HCT116 (cell line): ENCODE measurements at regions not wholly inside any gene's neighbourhood (a gene's known extent, or its start where the extent isn't known, plus 50 kb on each side); places are given as distances from the start of the nearest gene placed in this dataset.

Experiments used
- ATAC-seq: fragments of 200-7000 bp; cut with Tn5 transposase; 2 replicates; pipeline ENCODE4 v1.9.1; 2020; ENCODE audit warnings: mild to moderate bottlenecking, moderate library complexity
- BruUV-seq: library from RNA; stranded (reverse); fragments of 400-500 nt; replicated peaks from 2 replicates; lab custom pipeline; 2021; lab: Mats Ljungman, UMichigan
- CTCF ChIA-PET: fragments of 300-600 bp; sonication (Branson Sonifier 250); formaldehyde crosslinking; loops from one replicate; lab custom pipeline; 2021; ENCODE audit warnings: antibody characterized with exemption; lab: Charles Lee
- POLR2A ChIA-PET: fragments of 300-600, 350-600 bp; sonication (Branson Sonifier 250); formaldehyde crosslinking; loops from one replicate; lab custom pipeline; 2021; ENCODE audit warnings: antibody characterized with exemption; lab: Charles Lee
- RAD21 ChIA-PET, 2 experiments: fragments of 300-600 bp; sonication (Branson Sonifier 250); formaldehyde crosslinking; loops; one replicate each; lab custom pipeline; 2023; ENCODE audit warnings: low total read pairs in 2 of 2; ENCODE audit not compliant: uncharacterized antibody in 2 of 2, unreplicated experiment in 2 of 2, low non-redundant PET in 1 of 2; lab: Charles Lee
- DNase-seq: peaks from one replicate; pipeline ENCODE4 v3.0.0-alpha.2; 2010; ENCODE audit warnings: low read depth, low spot score
- H2AFZ ChIP-seq: fragments of 200-600 bp; shearing (Covaris generic), sonication (generic); 2 replicates; pipeline ENCODE4 v1.6.1; 2017; ENCODE audit warnings: low read depth, mixed run types, mixed read lengths, antibody characterized with exemption, low read length; ENCODE audit not compliant: poor library complexity, severe bottlenecking
- H3K27ac ChIP-seq: 2 replicates; pipeline ENCODE4 v1.5.1; 2012; ENCODE audit warnings: low read depth, low read length
- H3K27me3 ChIP-seq: fragments of 200-600 bp; sonication (generic); 2 replicates; pipeline ENCODE4 v1.6.1; 2016; ENCODE audit warnings: mixed run types, low read length, mixed read lengths; ENCODE audit not compliant: insufficient read depth
- H3K36me3 ChIP-seq, 2 experiments: fragments of 200-500 bp in 1 of 2; fragments of 200-600 bp in 1 of 2; sonication (Bioruptor generic) in 1 of 2; sonication (generic) in 1 of 2; 2 replicates each; pipeline versions ENCODE4 v1.5.1 to v1.6.1; 2014 to 2016; ENCODE audit warnings: low read length in 2 of 2, inconsistent platforms in 1 of 2, mixed read lengths in 1 of 2, mixed run types in 1 of 2; ENCODE audit not compliant: insufficient read depth in 2 of 2, control insufficient read depth in 1 of 2
- H3K4me1 ChIP-seq, 2 experiments: fragments of 200-600 bp in 1 of 2; sonication (generic) in 1 of 2; 2 replicates each; pipeline versions ENCODE4 v1.5.1 to v1.6.1; 2012 to 2017; ENCODE audit warnings: low read length in 2 of 2, inconsistent platforms in 1 of 2, mild to moderate bottlenecking in 1 of 2, mixed read lengths in 1 of 2, mixed run types in 1 of 2, moderate library complexity in 1 of 2; ENCODE audit not compliant: insufficient read depth in 2 of 2, control insufficient read depth in 1 of 2
- H3K4me2 ChIP-seq: fragments of 200-600 bp; sonication (generic); 2 replicates; pipeline ENCODE4 v1.6.1; 2017; ENCODE audit warnings: mixed run types, low read length, mixed read lengths
- H3K4me3 ChIP-seq, 2 experiments: fragments of 200-600 bp in 1 of 2; sonication (generic) in 1 of 2; replicated peaks in 1 of 2; 2 replicates each; pipeline ENCODE4 v1.5.1; 2011 to 2016; ENCODE audit warnings: low read length in 2 of 2, control low read depth in 1 of 2, low read depth in 1 of 2, mild to moderate bottlenecking in 1 of 2, mixed read lengths in 1 of 2, mixed run types in 1 of 2
- H3K79me2 ChIP-seq: fragments of 200-600 bp; sonication (generic); 2 replicates; pipeline ENCODE4 v1.6.1; 2017; ENCODE audit warnings: mild to moderate bottlenecking, mixed run types, low read length, moderate library complexity, mixed read lengths; ENCODE audit not compliant: insufficient read depth
- H3K9ac ChIP-seq: fragments of 200-600 bp; sonication (generic); 2 replicates; pipeline ENCODE4 v1.6.1; 2016; ENCODE audit warnings: low read length, mixed read lengths
- H3K9me2 ChIP-seq: fragments of 200-600 bp; sonication (generic), shearing (Covaris generic); 2 replicates; pipeline ENCODE4 v1.6.1; 2017; ENCODE audit warnings: mixed run types, mild to moderate bottlenecking, moderate library complexity; ENCODE audit not compliant: insufficient read depth
- H3K9me3 ChIP-seq, 2 experiments: fragments of 200-500 bp in 1 of 2; fragments of 200-600 bp in 1 of 2; sonication (Bioruptor generic) in 1 of 2; sonication (generic) in 1 of 2; 2 replicates each; pipeline ENCODE4 v1.6.1; 2014 to 2017; ENCODE audit warnings: low read length in 2 of 2, mixed read lengths in 2 of 2, inconsistent platforms in 1 of 2, low read depth in 1 of 2, mild to moderate bottlenecking in 1 of 2, mixed run types in 1 of 2, moderate library complexity in 1 of 2; ENCODE audit not compliant: control insufficient read depth in 1 of 2, insufficient read depth in 1 of 2
- H4K20me1 ChIP-seq: fragments of 200-600 bp; sonication (generic), shearing (Covaris generic); 2 replicates; pipeline ENCODE4 v1.6.1; 2017; ENCODE audit warnings: mixed run types, mild to moderate bottlenecking, moderate library complexity; ENCODE audit not compliant: insufficient read depth
- CEBPB ChIP-seq: IDR thresholded peaks from 2 replicates; pipeline ENCODE4 v1.6.1; 2012; ENCODE audit warnings: low read depth
- ELF1 ChIP-seq: IDR thresholded peaks from 2 replicates; pipeline ENCODE4 v1.6.1; 2012; ENCODE audit warnings: low read depth, borderline replicate concordance
- EZH2phosphoT487 ChIP-seq: fragments of 200-600 bp; IDR thresholded peaks from 2 replicates; pipeline ENCODE4 v1.6.1; 2018; ENCODE audit warnings: antibody characterized with exemption, borderline replicate concordance
- POLR2AphosphoS5 ChIP-seq: IDR thresholded peaks from 2 replicates; pipeline ENCODE4 v1.6.1; 2011; ENCODE audit warnings: mild to moderate bottlenecking, low read depth, low read length, moderate library complexity
- SRF ChIP-seq: IDR thresholded peaks from 2 replicates; pipeline ENCODE4 v1.6.1; 2012; ENCODE audit warnings: low read depth
- TCF7L2 ChIP-seq: IDR thresholded peaks from 2 replicates; pipeline ENCODE4 v1.7.0; 2011; ENCODE audit warnings: borderline replicate concordance, inconsistent platforms; ENCODE audit not compliant: insufficient read depth, insufficient read length; ENCODE audit errors: extremely low read depth
- YY1 ChIP-seq: IDR thresholded peaks from 2 replicates; pipeline ENCODE4 v1.6.1; 2011; ENCODE audit warnings: low read length, low read depth, moderate library complexity, mild to moderate bottlenecking; ENCODE audit not compliant: insufficient replicate concordance; ENCODE audit errors: extremely low read depth
- ZFX ChIP-seq: fragments of 450-650 bp; IDR thresholded peaks from 2 replicates; pipeline ENCODE4 v1.6.1; 2017
- intact Hi-C: fragments of 100-400 bp; cut with micrococcal nuclease; formaldehyde crosslinking; loops from 2 replicates; pipeline ENCODE4 v1.10.0; 2022
- TF ChIP-seq, protein P1 (sequence below): IDR thresholded peaks from 2 replicates; pipeline ENCODE4 v1.6.1; 2012; ENCODE audit warnings: low read depth

DNA sequence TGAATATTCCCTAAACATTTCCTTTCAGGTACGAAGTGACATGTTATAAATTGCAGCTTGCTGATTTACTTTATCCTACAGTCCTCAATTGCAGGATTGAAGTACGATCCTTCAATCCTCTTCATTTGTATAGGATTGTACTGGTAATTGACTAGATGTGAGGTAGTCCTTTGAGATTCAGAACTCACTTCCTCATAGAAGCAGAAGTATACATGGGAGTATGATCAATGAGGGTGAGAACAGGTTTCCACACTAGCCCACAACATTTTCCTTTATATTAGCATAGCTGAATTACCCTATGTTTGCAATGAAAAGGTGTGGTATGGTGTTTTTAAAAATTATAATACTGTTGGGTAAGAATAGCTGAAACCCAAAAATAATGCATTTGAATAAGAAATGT, 160.0 kb upstream of the UMPS start:
- Histone ChIP-seq H3K27ac (no peak overlapping the region), H3K9ac (no peak overlapping the region), H3K4me3 (no peak overlapping the region), H3K9me2 (no peaks in the 10 kb centered on the region), H3K36me3 (no peaks in the 10 kb centered on the region), H3K79me2 (no peaks in the 10 kb centered on the region), H2AFZ (no peak overlapping the region), H3K4me1 (peaks cover 0 to 1% of the 10 kb centered on the region in 2 experiments; a peak in 2 of 4 replicates), H4K20me1 (no peaks in the 10 kb centered on the region), H3K27me3 (no peaks in the 10 kb centered on the region), H3K4me2 (no peak overlapping the region), H3K9me3 (no peaks in the 10 kb centered on the region)
- DNase-seq (no peak), ATAC-seq (no peak)
- no peak for TF ChIP-seq TCF7L2
- no peak for TF ChIP-seq YY1
- TF ChIP-seq POLR2AphosphoS5: no peak
- no peak for TF ChIP-seq SRF
- TF ChIP-seq ZFX: no peak
- TF ChIP-seq, protein P1, sequence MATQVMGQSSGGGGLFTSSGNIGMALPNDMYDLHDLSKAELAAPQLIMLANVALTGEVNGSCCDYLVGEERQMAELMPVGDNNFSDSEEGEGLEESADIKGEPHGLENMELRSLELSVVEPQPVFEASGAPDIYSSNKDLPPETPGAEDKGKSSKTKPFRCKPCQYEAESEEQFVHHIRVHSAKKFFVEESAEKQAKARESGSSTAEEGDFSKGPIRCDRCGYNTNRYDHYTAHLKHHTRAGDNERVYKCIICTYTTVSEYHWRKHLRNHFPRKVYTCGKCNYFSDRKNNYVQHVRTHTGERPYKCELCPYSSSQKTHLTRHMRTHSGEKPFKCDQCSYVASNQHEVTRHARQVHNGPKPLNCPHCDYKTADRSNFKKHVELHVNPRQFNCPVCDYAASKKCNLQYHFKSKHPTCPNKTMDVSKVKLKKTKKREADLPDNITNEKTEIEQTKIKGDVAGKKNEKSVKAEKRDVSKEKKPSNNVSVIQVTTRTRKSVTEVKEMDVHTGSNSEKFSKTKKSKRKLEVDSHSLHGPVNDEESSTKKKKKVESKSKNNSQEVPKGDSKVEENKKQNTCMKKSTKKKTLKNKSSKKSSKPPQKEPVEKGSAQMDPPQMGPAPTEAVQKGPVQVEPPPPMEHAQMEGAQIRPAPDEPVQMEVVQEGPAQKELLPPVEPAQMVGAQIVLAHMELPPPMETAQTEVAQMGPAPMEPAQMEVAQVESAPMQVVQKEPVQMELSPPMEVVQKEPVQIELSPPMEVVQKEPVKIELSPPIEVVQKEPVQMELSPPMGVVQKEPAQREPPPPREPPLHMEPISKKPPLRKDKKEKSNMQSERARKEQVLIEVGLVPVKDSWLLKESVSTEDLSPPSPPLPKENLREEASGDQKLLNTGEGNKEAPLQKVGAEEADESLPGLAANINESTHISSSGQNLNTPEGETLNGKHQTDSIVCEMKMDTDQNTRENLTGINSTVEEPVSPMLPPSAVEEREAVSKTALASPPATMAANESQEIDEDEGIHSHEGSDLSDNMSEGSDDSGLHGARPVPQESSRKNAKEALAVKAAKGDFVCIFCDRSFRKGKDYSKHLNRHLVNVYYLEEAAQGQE: no peak
- TF ChIP-seq CEBPB: no peak
- TF ChIP-seq ELF1: no peak
- TF ChIP-seq EZH2phosphoT487: no peak
- ChIA-PET POLR2A (no interaction called here), CTCF (interaction anchor here (0.8 kb wide), 1 partner anchor 9 kb away, joined by 3 read pairs; no protein-coding TSS in a partner anchor), RAD21 (no interaction called here)
- BruUV-seq: no TSS peak
- intact Hi-C loops: no loop called here
